SK-N-MC (cell line): ENCODE measurements at regions not wholly inside any gene's neighbourhood (a gene's known extent, or its start where the extent isn't known, plus 50 kb on each side); places are given as distances from the start of the nearest gene placed in this dataset.

Experiments
- EZH2 ChIP-seq: fragments of 200-600 bp; sonication (generic); IDR thresholded peaks from one replicate; pipeline ENCODE4 v1.6.1; 2017; ENCODE audit warnings: antibody characterized with exemption
- POLR2AphosphoS5 ChIP-seq: IDR thresholded peaks from 2 replicates; pipeline ENCODE4 v1.6.1; 2012; ENCODE audit warnings: mild to moderate bottlenecking, low read depth, low read length, borderline replicate concordance

GRCh38 chr5:15447209-15447608 is 52.8 kb upstream of the FBXL7 start:
- TF ChIP-seq EZH2 (no peak), POLR2AphosphoS5 (no peak)
